SK-N-SH (cell line): ENCODE measurements at regions not wholly inside any gene's neighbourhood (a gene's known extent, or its start where the extent isn't known, plus 50 kb on each side); places are given as distances from the start of the nearest gene placed in this dataset.

Source experiments
- CTCF ChIA-PET: fragments of 300-600, 350-600 bp; formaldehyde crosslinking; extraction: SDS; loops from one replicate; lab custom pipeline; 2021; lab: Yijun Ruan, JAX
- POLR2A ChIA-PET: fragments of 350-600 bp; sonication (Branson Sonifier 250); formaldehyde crosslinking; extraction: SDS; loops from one replicate; lab custom pipeline; 2020; ENCODE audit warnings: antibody characterized with exemption, inconsistent platforms; lab: Yijun Ruan, JAX
- DNase-seq: peaks from one replicate; pipeline ENCODE4 v3.0.0; 2012
- H2AFZ ChIP-seq: fragments of 200-600 bp; sonication (generic); 2 replicates; pipeline ENCODE4 v1.8.1; 2016; ENCODE audit warnings: antibody characterized with exemption, mild to moderate bottlenecking, low read depth
- H3F3A ChIP-seq: fragments of 200-600 bp; sonication (generic); replicated peaks from 2 replicates; pipeline ENCODE3; 2016; ENCODE audit warnings: antibody characterized with exemption, mild to moderate bottlenecking; ENCODE audit not compliant: insufficient read depth
- H3K27ac ChIP-seq, 2 experiments: fragments of 200-500 bp in 1 of 2; fragments of 200-600 bp in 1 of 2; sonication (Bioruptor generic) in 1 of 2; sonication (generic), shearing (Covaris generic) in 1 of 2; 2 replicates each; pipeline versions ENCODE4 v1.5.1 to v1.6.1; 2014 to 2016; ENCODE audit warnings: low read depth in 2 of 2, inconsistent platforms in 1 of 2, low read length in 1 of 2, mild to moderate bottlenecking in 1 of 2, mixed read lengths in 1 of 2
- H3K27me3 ChIP-seq: fragments of 200-600 bp; sonication (generic), shearing (Covaris generic); 2 replicates; pipeline ENCODE4 v1.6.1; 2016; ENCODE audit warnings: mixed run types; ENCODE audit not compliant: insufficient read depth
- H3K36me3 ChIP-seq, 2 experiments: fragments of 200-500 bp in 1 of 2; fragments of 200-600 bp in 1 of 2; sonication (Bioruptor generic) in 1 of 2; sonication (generic) in 1 of 2; replicated peaks in 1 of 2; 2 replicates each; pipeline versions ENCODE3 to v1.5.1; 2014 to 2016; ENCODE audit warnings: low read length in 1 of 2, mild to moderate bottlenecking in 1 of 2; ENCODE audit not compliant: insufficient read depth in 2 of 2, control insufficient read depth in 1 of 2
- H3K4me1 ChIP-seq, 2 experiments: fragments of 200-500 bp in 1 of 2; fragments of 200-600 bp in 1 of 2; sonication (Bioruptor generic) in 1 of 2; sonication (generic), shearing (Covaris generic) in 1 of 2; 2 replicates each; pipeline versions ENCODE4 v1.5.1 to v1.6.1; 2014 to 2016; ENCODE audit warnings: low read depth in 1 of 2, low read length in 1 of 2, mixed run types in 1 of 2; ENCODE audit not compliant: insufficient read depth in 2 of 2, control insufficient read depth in 1 of 2
- H3K4me2 ChIP-seq: fragments of 200-600 bp; sonication (generic), shearing (Covaris generic); 2 replicates; pipeline ENCODE4 v1.6.1; 2017; ENCODE audit warnings: mixed run types
- H3K4me3 ChIP-seq, 2 experiments: fragments of 200-500 bp in 1 of 2; fragments of 200-600 bp in 1 of 2; sonication (Bioruptor generic) in 1 of 2; sonication (generic), shearing (Covaris generic) in 1 of 2; 2 replicates each; pipeline versions ENCODE4 v1.5.1 to v1.8.1; 2014 to 2016; ENCODE audit warnings: low read depth in 2 of 2, inconsistent platforms in 1 of 2, low read length in 1 of 2, mild to moderate bottlenecking in 1 of 2, mixed read lengths in 1 of 2, moderate library complexity in 1 of 2
- H3K79me2 ChIP-seq: fragments of 200-600 bp; sonication (generic); 2 replicates; pipeline ENCODE4 v1.8.1; 2017; ENCODE audit warnings: mild to moderate bottlenecking; ENCODE audit not compliant: insufficient read depth
- H3K9ac ChIP-seq: fragments of 200-600 bp; sonication (generic); 2 replicates; pipeline ENCODE4 v1.6.1; 2017; ENCODE audit warnings: mixed run types
- H3K9me2 ChIP-seq: fragments of 200-600 bp; sonication (generic); 2 replicates; pipeline ENCODE4 v1.6.1; 2017; ENCODE audit warnings: mixed run types
- H3K9me3 ChIP-seq: fragments of 200-600 bp; sonication (generic); 2 replicates; pipeline ENCODE4 v1.6.1; 2017; ENCODE audit warnings: mixed run types, mild to moderate bottlenecking, moderate library complexity
- H4K20me1 ChIP-seq: fragments of 200-600 bp; sonication (generic); 2 replicates; pipeline ENCODE4 v1.6.1; 2017; ENCODE audit warnings: mild to moderate bottlenecking, mixed run types; ENCODE audit not compliant: insufficient read depth
- EP300 ChIP-seq, 2 experiments: IDR thresholded peaks; 2 replicates each; pipeline versions ENCODE4 v1.4.0 to v1.6.1; 2012; ENCODE audit warnings: borderline replicate concordance in 1 of 2, low read depth in 1 of 2, low read length in 1 of 2
- FOSL2 ChIP-seq: IDR thresholded peaks from 2 replicates; pipeline ENCODE4 v1.4.0; 2012; ENCODE audit warnings: low read depth, mild to moderate bottlenecking, moderate library complexity, borderline replicate concordance
- FOXM1 ChIP-seq: IDR thresholded peaks from 2 replicates; pipeline ENCODE4 v1.4.0; 2012; ENCODE audit warnings: low read depth, mild to moderate bottlenecking
- IRF3 ChIP-seq: fragments of 150-350 bp; IDR thresholded peaks from 2 replicates; pipeline ENCODE4 v1.6.1; 2016; ENCODE audit warnings: mild to moderate bottlenecking, low read depth, low read length
- JUND ChIP-seq: IDR thresholded peaks from 2 replicates; pipeline ENCODE4 v1.4.0; 2012
- MEF2A ChIP-seq: IDR thresholded peaks from 2 replicates; pipeline ENCODE4 v1.4.0; 2012; ENCODE audit warnings: low read depth, borderline replicate concordance
- MXI1 ChIP-seq: IDR thresholded peaks from 2 replicates; pipeline ENCODE4 v1.6.1; 2012; ENCODE audit warnings: mild to moderate bottlenecking, low read depth, low read length, improper control_type of control experiment
- NRF1 ChIP-seq: IDR thresholded peaks from 2 replicates; pipeline ENCODE4 v1.6.1; 2012; ENCODE audit warnings: low read depth, mild to moderate bottlenecking, low read length
- PBX3 ChIP-seq: IDR thresholded peaks from 2 replicates; pipeline ENCODE4; 2012
- POLR2AphosphoS5 ChIP-seq: IDR thresholded peaks from 2 replicates; pipeline ENCODE4 v1.6.1; 2012; ENCODE audit warnings: low read depth, low read length
- RAD21 ChIP-seq: IDR thresholded peaks from 2 replicates; pipeline ENCODE4 v1.6.1; 2012; ENCODE audit warnings: mild to moderate bottlenecking, low read length
- RFX5 ChIP-seq: IDR thresholded peaks from 2 replicates; pipeline ENCODE4 v1.6.1; 2012; ENCODE audit warnings: mild to moderate bottlenecking, improper control_type of control experiment, low read length
- SIN3A ChIP-seq: IDR thresholded peaks from 2 replicates; pipeline ENCODE4 v1.6.1; 2012; ENCODE audit warnings: low read depth, mild to moderate bottlenecking, low read length, moderate library complexity, borderline replicate concordance
- YY1 ChIP-seq: IDR thresholded peaks from 2 replicates; pipeline ENCODE4 v1.4.0; 2012; ENCODE audit warnings: low read depth, mild to moderate bottlenecking
- TF ChIP-seq, protein P1 (sequence below): fragments of 150-350 bp; IDR thresholded peaks from 2 replicates; pipeline ENCODE4 v1.6.1; 2017; ENCODE audit warnings: antibody characterized with exemption, low read length, low read depth, borderline replicate concordance
- TF ChIP-seq, protein P2 (sequence below): IDR thresholded peaks from 2 replicates; pipeline ENCODE4 v1.4.0; 2012; ENCODE audit warnings: low read depth, borderline replicate concordance
- TF ChIP-seq, protein P3 (sequence below): IDR thresholded peaks from 2 replicates; pipeline ENCODE4 v1.4.0; 2012; ENCODE audit warnings: low read depth
- TF ChIP-seq, protein P4 (sequence below): IDR thresholded peaks from 2 replicates; pipeline ENCODE4 v1.6.1; 2012; ENCODE audit warnings: mild to moderate bottlenecking, low read depth, low read length, moderate library complexity
- TF ChIP-seq, protein P5 (sequence below): IDR thresholded peaks from 2 replicates; pipeline ENCODE4 v1.4.0; 2012; ENCODE audit warnings: low read depth, borderline replicate concordance

DNA sequence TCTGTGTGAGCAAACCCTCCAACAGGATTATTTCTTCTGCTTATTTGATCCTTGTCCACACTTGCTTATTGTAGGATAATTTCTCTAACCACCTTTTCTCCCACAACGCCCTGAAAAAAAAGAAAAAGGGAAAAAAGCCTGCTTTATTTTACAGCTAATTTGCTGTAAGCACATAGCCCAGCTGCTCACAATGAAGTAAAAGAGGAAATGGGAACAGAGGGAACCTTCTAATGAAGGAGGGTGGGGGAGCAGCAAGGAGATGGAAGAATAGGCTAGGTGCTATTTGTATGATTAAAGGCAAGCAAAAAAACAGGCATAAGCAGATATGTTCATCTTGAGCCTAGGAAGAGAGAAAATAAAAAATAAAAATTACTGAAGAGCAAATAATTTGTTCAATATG, 331.6 kb downstream of the TXNL1 start (continued):
- no peak for TF ChIP-seq NRF1
- TF ChIP-seq, all 33 proteins: peak for 0

DNA sequence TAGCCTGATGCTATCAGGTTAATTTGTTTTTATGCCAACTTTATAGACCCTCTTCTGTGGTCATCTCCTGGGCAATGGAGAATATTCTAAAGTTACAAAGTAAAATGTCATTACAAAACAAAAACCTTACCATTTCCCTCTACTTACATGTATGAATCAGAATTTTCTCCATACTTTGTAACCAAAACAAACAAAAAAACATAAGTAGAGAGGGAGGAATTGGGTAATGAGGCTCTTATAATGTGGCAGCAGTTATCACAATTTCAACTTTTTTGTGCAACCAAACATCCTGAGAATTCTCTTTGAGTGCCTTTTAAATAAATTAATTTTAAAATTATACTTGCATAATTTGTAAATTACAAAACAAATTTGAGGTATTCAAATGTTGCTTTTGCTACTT, 332.8 kb downstream of the TXNL1 start:
- POLR2A ChIA-PET: no interaction called here
- Histone ChIP-seq H4K20me1 (no peaks in the 10 kb centered on the region), H3K27me3 (no peaks in the 10 kb centered on the region), H3K9me3 (no peaks in the 10 kb centered on the region), H3K36me3 (no peaks in the 10 kb centered on the region), H3K4me3 (no peak overlapping the region), H2AFZ (no peak overlapping the region), H3K4me1 (peaks cover 0 to 5% of the 10 kb centered on the region in 2 experiments; a peak in 1 of 4 replicates), H3K79me2 (no peaks in the 10 kb centered on the region), H3K9ac (no peak overlapping the region), H3K27ac (no peak overlapping the region), H3F3A (no peaks in the 10 kb centered on the region), H3K9me2 (no peaks in the 10 kb centered on the region), H3K4me2 (no peak overlapping the region)
- DNase-seq: no peak
- TF ChIP-seq SIN3A (no peak), FOXM1 (no peak), FOSL2 (no peak), IRF3 (no peak), RAD21 (no peak), EP300 (IDR thresholded peaks at IDR 0.05; ENCODE audit: borderline replicate concordance in 1 of 2, low read depth in 1 of 2, low read length in 1 of 2) (no peak), NRF1 (no peak), JUND (no peak), MEF2A (no peak), POLR2AphosphoS5 (no peak), PBX3 (no peak), RFX5 (no peak), MXI1 (no peak), YY1 (no peak)
- TF ChIP-seq, protein P1, sequence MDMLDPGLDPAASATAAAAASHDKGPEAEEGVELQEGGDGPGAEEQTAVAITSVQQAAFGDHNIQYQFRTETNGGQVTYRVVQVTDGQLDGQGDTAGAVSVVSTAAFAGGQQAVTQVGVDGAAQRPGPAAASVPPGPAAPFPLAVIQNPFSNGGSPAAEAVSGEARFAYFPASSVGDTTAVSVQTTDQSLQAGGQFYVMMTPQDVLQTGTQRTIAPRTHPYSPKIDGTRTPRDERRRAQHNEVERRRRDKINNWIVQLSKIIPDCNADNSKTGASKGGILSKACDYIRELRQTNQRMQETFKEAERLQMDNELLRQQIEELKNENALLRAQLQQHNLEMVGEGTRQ: no peak
- TF ChIP-seq, protein P2, sequence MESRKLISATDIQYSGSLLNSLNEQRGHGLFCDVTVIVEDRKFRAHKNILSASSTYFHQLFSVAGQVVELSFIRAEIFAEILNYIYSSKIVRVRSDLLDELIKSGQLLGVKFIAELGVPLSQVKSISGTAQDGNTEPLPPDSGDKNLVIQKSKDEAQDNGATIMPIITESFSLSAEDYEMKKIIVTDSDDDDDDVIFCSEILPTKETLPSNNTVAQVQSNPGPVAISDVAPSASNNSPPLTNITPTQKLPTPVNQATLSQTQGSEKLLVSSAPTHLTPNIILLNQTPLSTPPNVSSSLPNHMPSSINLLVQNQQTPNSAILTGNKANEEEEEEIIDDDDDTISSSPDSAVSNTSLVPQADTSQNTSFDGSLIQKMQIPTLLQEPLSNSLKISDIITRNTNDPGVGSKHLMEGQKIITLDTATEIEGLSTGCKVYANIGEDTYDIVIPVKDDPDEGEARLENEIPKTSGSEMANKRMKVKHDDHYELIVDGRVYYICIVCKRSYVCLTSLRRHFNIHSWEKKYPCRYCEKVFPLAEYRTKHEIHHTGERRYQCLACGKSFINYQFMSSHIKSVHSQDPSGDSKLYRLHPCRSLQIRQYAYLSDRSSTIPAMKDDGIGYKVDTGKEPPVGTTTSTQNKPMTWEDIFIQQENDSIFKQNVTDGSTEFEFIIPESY: no peak
- TF ChIP-seq, protein P3, sequence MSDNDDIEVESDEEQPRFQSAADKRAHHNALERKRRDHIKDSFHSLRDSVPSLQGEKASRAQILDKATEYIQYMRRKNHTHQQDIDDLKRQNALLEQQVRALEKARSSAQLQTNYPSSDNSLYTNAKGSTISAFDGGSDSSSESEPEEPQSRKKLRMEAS: no peak
- TF ChIP-seq, protein P4, sequence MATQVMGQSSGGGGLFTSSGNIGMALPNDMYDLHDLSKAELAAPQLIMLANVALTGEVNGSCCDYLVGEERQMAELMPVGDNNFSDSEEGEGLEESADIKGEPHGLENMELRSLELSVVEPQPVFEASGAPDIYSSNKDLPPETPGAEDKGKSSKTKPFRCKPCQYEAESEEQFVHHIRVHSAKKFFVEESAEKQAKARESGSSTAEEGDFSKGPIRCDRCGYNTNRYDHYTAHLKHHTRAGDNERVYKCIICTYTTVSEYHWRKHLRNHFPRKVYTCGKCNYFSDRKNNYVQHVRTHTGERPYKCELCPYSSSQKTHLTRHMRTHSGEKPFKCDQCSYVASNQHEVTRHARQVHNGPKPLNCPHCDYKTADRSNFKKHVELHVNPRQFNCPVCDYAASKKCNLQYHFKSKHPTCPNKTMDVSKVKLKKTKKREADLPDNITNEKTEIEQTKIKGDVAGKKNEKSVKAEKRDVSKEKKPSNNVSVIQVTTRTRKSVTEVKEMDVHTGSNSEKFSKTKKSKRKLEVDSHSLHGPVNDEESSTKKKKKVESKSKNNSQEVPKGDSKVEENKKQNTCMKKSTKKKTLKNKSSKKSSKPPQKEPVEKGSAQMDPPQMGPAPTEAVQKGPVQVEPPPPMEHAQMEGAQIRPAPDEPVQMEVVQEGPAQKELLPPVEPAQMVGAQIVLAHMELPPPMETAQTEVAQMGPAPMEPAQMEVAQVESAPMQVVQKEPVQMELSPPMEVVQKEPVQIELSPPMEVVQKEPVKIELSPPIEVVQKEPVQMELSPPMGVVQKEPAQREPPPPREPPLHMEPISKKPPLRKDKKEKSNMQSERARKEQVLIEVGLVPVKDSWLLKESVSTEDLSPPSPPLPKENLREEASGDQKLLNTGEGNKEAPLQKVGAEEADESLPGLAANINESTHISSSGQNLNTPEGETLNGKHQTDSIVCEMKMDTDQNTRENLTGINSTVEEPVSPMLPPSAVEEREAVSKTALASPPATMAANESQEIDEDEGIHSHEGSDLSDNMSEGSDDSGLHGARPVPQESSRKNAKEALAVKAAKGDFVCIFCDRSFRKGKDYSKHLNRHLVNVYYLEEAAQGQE: no peak
- TF ChIP-seq, protein P5, sequence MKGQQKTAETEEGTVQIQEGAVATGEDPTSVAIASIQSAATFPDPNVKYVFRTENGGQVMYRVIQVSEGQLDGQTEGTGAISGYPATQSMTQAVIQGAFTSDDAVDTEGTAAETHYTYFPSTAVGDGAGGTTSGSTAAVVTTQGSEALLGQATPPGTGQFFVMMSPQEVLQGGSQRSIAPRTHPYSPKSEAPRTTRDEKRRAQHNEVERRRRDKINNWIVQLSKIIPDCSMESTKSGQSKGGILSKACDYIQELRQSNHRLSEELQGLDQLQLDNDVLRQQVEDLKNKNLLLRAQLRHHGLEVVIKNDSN: no peak
- CTCF ChIA-PET: no interaction called here
